Lower leg skin (tissue), 4 donors: ENCODE measurements at regions not wholly inside any gene's neighbourhood (a gene's known extent, or its start where the extent isn't known, plus 50 kb on each side); places are given as distances from the start of the nearest gene placed in this dataset.

Experiments used
- DNase-seq, 2 donors: peaks; one replicate each; pipeline ENCODE4 v3.0.0-alpha.2; 2019; ENCODE audit warnings: low spot score in 2 of 2
- H3K4me3 ChIP-seq: fragments of 200-600 bp; sonication (generic); 2 replicates; pipeline ENCODE4 v1.5.1; 2017; ENCODE audit warnings: mild to moderate bottlenecking, low read depth; ENCODE audit not compliant: poor library complexity, severe bottlenecking
- CTCF ChIP-seq, 3 donors: fragments of 450-650 bp; IDR thresholded peaks; one replicate each; pipeline ENCODE4 v1.5.1; 2016; ENCODE audit warnings: antibody characterized with exemption in 3 of 3, mild to moderate bottlenecking in 3 of 3, moderate library complexity in 2 of 3
- POLR2A ChIP-seq, 2 donors: fragments of 450-650 bp; IDR thresholded peaks; one replicate each; pipeline ENCODE4 v1.6.1; 2016 to 2017; ENCODE audit warnings: antibody characterized with exemption in 2 of 2, mild to moderate bottlenecking in 1 of 2, moderate library complexity in 1 of 2
- WGBS, 2 donors: methylation state at CpG; one replicate each; pipeline ENCODE4 v1.1.5; 2018; 5-methylcytosine and 5-hydroxymethylcytosine counted together
- intact Hi-C: fragments of 100-400 bp; cut with DNase I; formaldehyde crosslinking; loops from one replicate; pipeline ENCODE4 v1.15.0; 2023; ENCODE audit warnings: low total_unique reads

- WGBS, 2 donors: 84 to 93% methylated on average over 12 of the region's 12 CpGs
- TF ChIP-seq CTCF (IDR thresholded peaks at IDR 0.05) (no peak), POLR2A (IDR thresholded peaks at IDR 0.05) (no peak)
- no peak overlapping the region for H3K4me3 ChIP-seq
- no peak for DNase-seq
- intact Hi-C loops: no loop called here
Measured at GRCh38 chr22:27293721-27294445, 507.7 kb downstream of the MN1 start.

GRCh38 chr22:27295040-27295439 lies 506.5 kb downstream of the MN1 start:
- TF ChIP-seq CTCF (IDR thresholded peaks at IDR 0.05) (no peak), POLR2A (IDR thresholded peaks at IDR 0.05) (no peak)
- DNase-seq: no peak
- H3K4me3 ChIP-seq: no peak overlapping the region
- WGBS, 2 donors: 59 to 65% methylated on average over 3 of the region's 3 CpGs
- intact Hi-C loops: no loop called here

- no peak for TF ChIP-seq CTCF (IDR thresholded peaks at IDR 0.05)
- no peak for TF ChIP-seq POLR2A (IDR thresholded peaks at IDR 0.05)
- DNase-seq: no peak
- WGBS, 2 donors: 87 to 97% methylated on average over 1 of the region's 1 CpG
- intact Hi-C loops: no loop called here
- no peak overlapping the region for H3K4me3 ChIP-seq
Measured at GRCh38 chr22:27295605-27296004, 506.0 kb downstream of the MN1 start.

GRCh38 chr22:27296091-27296675 lies 505.4 kb downstream of the MN1 start:
- WGBS, 2 donors: 52 to 58% methylated on average over 24 of the region's 24 CpGs
- TF ChIP-seq CTCF (IDR thresholded peaks at IDR 0.05) (no peak), POLR2A (IDR thresholded peaks at IDR 0.05) (no peak)
- no peak for DNase-seq
- H3K4me3 ChIP-seq: no peak overlapping the region
- intact Hi-C loops: no loop called here

GRCh38 chr22:27297125-27297524 lies 504.4 kb downstream of the MN1 start:
- no peak overlapping the region for H3K4me3 ChIP-seq
- intact Hi-C loops: no loop called here
- no peak for TF ChIP-seq CTCF (IDR thresholded peaks at IDR 0.05)
- no peak for TF ChIP-seq POLR2A (IDR thresholded peaks at IDR 0.05)
- 84 to 87% methylated on average over 7 of the region's 7 CpGs for WGBS, 2 donors
- DNase-seq: no peak
